ENCODE measurements at regions not wholly inside any gene's neighbourhood (a gene's known extent, or its start where the extent isn't known, plus 50 kb on each side); places are given as distances from the start of the nearest gene placed in this dataset.
"Not testable (repeated sequence)": the region's sequence is repeated elsewhere in the genome, so short reads cannot be mapped to it uniquely, and the experiment has no call there.

DNA sequence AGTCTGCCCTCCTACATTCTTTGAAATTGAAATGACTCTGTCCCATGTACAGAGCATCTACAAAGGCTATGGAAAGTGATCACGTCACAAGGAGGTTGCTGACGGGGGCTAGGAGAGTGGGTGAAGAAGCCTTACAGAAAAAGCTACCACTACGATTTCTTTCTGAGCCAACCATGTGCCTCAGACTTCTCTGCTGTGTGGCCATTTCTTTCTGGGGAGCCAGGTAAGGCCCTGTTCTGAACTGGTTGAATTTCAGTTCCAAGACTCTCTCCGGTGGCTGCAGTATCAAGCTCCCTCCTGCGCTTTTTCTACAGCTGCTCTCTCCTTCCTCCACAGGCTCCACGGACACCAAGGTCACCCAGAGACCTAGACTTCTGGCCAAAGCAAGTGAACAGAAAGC lies 112.5 kb upstream of the PRSS1 start:
- DNase-seq (ENCODE audit: low read depth) = no peak

DNA sequence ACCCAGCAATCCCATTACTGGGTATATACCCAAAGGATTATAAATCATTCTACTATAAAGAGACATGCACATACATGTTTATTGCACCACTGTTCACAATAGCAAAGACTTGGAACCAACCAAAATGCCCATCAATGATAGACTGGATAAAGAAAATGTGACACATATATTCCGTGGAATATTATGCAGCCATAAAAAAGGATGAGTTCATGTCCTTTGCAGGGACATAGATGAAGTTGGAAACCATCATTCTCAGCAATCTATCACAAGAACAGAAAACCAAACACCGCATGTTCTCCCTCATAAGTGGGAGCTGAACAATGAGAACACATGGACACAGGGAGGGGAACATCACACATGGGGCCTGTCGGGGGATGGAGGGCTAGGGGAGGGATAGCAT lies 113.2 kb upstream of the PRSS1 start:
- DNase-seq (ENCODE audit: low read depth) = not testable (repeated sequence)

DNA sequence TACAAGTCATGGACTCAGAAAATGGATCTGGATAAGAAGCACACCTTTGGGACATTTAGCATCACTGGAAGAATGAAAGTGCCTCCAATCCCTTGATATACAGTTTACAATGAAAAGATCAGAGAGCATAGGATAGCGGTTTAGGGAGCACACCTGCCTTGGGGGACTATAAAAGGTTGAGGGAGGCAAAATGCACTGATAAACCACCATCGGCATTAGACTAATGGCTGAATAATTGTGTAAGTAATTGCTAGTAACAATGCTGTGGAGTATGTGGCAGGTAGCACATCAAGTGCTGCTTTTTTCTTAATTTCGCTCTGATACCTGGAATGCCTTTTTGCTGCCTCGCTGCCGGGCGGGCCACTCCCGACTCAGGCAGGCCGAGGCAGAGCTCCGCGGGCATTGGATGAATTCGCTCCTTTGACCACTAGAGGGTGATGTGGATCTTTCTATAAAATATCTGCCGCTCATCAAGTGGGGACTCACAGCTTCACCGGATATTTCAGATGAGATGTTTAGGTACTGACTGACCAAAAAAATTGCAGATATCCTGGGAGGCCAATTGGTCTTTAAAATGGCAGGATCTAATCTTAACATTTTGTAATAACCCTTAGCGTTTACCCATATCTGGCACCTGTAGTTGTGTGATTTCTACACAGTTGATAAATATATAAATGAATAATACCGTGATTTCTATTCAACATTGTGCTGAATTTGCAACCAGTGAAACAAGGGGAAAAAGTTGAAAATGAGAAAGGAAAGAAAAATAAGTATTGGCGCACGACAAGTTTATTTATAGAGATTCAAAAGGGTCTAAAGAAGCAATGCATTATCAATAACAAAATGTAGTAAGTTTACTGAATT lies 116.8 kb upstream of the PRSS1 start:
- DNase-seq (ENCODE audit: low read depth) = peak; percentile 73

DNA sequence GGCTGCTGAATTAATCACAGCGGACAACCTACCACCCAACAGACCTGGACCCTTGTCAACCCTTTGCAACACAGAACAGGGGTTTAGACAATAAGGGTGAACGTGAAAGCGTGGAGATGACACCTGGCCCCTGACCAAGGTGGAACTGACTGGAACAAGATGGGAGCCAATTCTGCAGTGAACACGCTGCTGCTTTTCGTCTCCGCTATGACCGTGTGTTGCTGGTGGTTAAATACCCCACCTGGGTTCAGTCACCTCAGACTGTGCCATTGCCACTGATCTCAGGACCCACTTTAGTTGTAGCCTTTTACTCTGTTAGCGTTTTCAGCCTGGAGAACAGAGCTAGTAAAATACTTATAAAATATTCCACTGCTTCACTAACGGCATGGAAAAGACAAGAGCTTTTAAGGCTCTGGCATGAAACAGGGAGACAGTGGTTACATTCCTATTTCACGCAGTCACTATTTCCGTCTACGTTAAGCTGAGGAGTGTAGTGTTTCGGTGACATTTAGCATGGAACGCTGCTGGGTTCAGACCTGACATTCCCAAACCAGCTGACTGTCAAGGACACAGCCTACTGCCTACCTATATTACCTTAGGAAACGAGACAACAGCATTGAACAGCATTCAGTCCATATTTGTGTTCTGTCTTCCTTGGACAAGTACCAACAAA lies 119.5 kb upstream of the PRSS1 start:
- peak; percentile 61 for DNase-seq (ENCODE audit: low read depth)

DNA sequence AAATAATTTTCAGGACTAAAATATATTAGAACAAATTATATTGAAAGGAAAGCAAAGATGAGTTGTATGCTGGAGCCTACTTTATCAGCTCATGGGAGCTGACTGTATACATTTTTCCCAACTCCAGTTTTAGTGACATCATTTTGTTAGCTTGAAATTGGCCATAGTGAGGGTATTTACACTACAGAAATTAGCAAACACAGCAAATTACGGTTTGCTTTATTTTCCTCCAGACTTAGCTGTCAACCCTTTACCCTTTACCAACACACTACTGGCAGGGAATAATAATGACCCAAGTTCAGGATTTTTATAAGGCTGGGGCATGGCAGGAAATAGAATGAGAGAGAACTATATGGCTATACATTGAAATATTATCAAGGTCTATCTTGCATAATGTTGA lies 120.3 kb upstream of the PRSS1 start:
- no peak for DNase-seq (ENCODE audit: low read depth)

DNA sequence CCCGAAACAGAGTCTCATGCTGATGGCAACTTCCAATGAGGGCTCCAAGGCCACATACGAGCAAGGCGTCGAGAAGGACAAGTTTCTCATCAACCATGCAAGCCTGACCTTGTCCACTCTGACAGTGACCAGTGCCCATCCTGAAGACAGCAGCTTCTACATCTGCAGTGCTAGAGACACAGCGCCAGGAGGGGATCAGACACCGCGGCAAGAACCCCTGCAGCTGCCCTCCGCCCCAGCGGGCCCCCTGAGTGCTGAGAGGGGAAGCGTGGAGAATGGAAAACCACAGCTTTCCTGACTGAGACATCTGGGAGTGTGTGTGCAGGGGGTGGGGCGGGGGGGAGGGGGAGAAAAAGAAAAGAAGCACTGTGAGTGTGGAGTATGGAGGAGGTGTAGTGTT lies 122.0 kb upstream of the PRSS1 start:
- not testable (repeated sequence) for DNase-seq (ENCODE audit: low read depth)

DNA sequence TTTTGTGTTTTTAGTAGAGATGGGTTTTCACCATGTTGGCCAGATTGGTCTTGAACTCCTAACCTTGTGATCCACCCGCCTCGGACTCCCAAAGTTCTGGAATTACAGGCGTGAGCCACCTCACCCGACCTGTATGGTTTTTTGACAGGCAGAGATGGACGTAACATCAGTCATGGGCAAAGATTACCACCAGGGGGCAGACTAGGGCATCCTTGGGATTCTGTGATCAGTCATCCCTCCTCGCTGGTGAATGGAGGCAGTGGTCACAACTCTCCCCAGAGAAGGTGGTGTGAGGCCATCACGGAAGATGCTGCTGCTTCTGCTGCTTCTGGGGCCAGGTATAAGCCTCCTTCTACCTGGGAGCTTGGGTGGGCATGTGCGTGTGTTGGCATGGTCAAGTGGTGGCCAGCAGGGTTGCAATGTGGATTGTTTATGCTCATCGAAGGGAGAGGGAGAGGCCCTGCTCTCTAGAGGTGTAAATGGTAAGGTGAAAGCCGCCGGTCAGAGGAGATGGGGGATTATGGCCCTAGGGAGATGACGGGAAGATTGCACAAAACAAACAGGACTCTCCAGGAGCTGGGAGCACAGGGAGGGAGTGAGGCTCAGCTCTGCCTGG lies 122.7 kb upstream of the PRSS1 start:
- DNase-seq (ENCODE audit: low read depth) = peak; percentile 58

DNA sequence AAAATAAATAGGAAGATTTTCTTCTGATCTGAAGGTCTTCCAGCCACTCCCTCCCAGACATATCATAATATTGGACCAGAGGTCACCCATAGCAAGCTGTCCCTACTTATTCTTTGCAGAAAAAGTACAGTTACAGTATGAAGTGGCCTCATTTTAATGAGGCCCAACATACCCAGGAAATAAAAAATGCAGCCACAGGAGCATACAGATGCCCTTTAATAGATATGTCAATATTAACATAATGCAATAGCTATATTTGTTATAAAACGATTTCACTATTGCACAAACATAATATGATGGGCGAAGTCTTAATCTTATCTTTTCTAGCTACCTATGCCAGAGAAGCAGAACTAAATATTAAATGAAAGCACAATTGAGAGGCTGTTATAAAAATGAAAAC lies 124.1 kb upstream of the PRSS1 start:
- not testable (repeated sequence) for DNase-seq (ENCODE audit: low read depth)

DNA sequence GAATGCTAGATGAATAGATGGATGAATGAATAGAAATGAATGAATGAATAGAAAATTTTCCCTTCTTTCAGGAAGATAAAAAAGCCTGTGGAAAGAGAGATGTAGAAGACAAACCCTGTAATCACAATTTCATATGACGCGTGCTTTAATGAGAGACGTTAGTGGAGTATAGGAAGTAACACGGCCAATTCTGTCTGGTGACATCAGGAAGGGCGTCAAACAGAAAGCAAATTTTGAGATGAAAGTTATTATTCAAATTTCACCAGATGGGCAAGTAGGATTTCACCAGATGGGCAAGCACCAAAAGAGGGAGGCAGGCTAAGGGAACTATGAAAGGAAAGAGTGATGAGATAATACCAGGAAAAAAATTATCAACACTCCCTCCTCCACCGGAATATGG lies 128.9 kb upstream of the PRSS1 start:
- DNase-seq (ENCODE audit: low read depth) = no peak

DNA sequence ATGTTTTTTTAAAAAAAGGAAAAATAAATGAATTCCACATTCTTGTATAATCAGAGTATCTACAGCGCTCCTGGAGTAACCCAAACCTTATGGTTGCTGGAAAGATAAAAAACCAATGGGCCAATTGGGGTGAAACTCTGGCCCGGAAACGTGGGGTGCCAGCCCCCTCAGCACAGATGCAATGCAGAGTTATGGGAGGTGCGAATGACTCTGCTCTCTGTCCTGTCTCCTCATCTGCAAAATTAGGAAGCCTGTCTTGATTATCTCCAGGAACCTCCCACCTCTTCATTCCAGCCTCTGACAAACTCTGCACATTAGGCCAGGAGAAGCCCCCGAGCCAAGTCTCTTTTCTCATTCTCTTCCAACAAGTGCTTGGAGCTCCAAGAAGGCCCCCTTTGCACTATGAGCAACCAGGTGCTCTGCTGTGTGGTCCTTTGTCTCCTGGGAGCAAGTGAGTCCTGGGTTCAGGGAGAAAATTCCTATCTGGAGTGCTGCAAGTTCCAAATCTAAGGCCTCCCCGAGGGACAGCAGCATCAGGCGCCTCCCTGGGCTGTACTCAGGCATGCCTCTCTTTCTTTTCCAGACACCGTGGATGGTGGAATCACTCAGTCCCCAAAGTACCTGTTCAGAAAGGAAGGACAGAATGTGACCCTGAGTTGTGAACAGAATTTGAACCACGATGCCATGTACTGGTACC lies 130.5 kb upstream of the PRSS1 start:
- DNase-seq (ENCODE audit: low read depth) = no peak

DNA sequence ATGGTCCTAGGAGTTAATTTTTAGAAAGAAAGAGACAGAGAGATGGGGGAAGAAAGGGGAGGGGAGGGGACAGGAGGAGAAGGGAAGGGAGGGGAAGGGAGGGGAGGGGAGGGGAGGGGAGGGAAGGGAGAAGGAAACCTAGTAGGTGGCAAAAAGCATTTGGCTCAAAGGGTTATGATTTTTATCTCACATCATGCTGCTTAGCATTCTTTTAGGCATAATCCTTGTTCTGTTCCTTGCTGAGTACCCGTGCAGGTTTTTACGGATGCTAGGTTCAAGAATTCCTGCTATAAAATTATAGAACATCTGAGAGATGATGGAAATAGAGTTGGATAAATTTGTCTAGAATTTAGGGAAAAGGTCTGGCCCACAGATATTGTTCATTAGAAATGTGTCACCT lies 132.4 kb upstream of the PRSS1 start:
- DNase-seq (ENCODE audit: low read depth) = no peak

DNA sequence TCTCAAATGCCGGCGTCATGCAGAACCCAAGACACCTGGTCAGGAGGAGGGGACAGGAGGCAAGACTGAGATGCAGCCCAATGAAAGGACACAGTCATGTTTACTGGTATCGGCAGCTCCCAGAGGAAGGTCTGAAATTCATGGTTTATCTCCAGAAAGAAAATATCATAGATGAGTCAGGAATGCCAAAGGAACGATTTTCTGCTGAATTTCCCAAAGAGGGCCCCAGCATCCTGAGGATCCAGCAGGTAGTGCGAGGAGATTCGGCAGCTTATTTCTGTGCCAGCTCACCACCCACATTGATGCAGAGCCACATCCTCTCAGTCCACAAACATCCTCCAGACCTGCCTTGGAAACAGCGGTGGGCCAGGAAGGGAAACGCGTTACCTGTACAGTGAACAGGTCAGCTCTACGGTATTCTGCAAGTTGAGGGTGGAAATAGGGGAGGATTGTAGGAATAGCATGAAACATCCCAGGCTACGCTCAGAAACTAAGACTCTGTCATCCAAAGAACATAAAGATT lies 133.1 kb upstream of the PRSS1 start:
- DNase-seq (ENCODE audit: low read depth) = no peak

DNA sequence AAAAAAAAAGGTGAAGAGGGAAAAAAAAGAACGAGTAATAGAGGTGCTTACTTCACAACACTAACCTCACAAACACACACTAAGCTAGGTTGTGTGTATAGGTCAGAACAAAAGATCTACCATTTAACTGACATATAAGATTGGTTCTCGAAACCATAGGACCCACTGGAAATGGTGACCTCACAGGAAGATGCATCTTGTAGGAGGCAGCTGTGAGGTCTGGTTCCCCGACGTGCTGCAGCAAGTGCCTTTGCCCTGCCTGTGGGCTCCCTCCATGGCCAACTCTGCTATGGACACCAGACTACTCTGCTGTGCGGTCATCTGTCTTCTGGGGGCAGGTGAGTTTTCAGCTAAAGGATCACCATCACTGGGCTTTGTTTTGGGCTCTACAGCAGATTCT lies 133.8 kb upstream of the PRSS1 start:
- no peak for DNase-seq (ENCODE audit: low read depth)

DNA sequence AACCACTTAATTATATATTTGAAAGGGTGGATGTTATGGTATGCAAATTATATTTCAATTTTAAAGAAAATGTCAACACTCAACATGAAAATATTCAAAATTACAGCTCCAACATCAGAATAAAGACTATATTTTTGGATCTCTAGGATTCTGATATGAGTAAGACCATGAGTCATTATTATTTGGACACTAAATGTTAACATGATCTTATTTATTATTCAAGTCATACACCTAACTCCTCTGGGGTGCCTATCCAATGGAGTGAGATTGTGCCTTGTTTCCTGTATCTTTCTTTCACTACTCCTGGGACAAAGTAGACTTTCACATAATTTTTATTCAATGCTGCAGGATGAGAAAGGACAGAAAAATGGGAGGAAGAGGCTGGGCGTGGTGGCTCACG lies 135.2 kb upstream of the PRSS1 start:
- peak; percentile 54 for DNase-seq (ENCODE audit: low read depth)

DNA sequence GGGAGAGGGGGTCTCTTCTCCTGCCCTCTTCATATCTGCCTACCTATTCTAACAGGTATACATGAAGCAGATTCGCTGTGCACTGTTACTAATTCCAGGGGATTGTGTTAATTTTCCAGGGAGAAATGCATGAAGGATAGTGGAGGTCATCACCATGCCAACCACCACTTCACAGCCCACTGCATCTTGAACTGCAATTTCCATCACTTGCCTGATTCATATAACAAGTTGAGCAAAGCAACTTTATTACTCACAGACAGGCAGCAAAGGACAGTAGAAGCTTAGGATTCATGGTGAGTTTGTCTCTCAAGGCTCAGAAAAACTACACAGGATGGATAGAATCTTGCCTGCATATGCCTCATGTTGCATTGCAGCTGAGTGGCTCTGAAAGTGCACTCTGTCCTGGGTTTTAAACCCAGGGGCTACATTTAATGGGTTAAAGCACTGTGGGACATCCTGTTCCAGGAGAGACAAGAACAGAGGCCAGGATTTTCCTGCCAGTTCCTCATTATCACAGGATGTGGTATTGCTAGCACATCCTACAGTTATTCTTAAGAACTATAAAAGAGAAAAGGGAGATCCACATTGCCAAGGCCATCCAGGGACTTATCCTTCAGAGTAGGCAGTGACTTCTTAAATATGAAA lies 136.9 kb upstream of the PRSS1 start:
- DNase-seq (ENCODE audit: low read depth) = peak; percentile 57

DNA sequence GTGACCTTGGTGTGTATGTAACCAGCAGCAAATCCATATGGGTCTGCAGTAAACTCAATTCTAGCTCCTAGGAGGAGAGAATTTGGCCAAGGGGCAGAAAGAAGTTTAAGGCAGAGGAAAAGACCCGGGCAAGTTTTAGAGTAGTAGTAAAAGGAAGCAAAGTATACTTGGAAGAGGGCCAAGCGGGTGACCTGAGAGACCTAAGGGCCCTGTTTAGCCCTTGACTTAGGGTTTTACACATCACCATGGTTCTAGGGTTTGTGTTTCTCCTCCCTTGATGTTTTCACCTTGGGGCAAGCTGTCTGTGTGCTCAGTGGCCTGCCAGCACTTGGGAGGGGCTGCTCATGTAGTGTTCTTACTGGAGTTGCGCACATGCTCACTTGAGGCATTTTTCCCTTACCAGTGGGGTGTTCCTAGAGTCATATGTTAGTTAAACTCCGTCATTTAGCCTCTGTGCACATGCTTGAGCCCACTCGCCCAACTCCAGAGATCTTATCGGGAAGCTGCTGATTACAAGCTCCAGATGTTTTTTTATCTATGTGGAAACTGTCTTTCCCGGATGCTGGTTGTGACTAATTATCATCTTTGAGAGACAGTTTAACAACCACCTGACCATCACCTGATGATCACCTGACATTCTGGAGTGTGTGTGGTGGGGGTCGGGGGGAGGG lies 137.6 kb upstream of the PRSS1 start:
- no peak for DNase-seq (ENCODE audit: low read depth)

DNA sequence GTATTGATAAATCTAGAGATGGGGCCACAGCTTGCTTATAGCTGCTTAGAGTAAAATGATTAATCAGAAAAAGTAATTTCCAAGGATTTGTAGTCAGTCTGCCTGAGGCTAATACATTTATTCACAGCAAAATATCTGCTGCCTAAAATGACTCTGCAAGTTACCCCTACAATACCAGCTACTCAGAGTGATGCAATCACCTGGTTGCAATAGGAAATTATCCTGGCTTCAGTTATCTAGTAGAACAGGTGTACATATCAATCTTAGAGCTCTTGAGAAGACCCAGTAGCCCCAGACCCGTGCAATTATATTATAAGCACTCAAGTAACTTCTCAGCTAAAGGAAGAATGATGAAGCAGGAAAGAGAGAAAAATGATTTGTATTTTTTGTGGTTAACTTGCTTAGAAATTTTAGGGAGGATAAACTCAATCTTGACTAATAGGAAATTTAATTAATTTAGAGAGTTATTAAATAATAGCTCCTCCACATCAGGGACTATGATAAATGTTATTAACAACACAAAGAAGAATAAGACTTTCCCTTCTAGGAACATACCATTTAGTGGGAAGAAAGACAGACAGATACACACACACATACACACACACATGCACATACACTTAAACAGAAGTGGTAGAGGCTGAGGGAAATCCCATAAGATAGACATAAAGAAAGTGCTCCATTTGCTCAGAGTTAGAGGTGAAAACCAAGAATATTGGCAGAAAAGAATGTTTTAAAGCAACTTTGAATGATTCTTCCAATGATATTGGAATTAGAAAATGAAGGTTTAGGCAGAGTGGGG lies 140.4 kb upstream of the PRSS1 start:
- no peak for DNase-seq (ENCODE audit: low read depth)

DNA sequence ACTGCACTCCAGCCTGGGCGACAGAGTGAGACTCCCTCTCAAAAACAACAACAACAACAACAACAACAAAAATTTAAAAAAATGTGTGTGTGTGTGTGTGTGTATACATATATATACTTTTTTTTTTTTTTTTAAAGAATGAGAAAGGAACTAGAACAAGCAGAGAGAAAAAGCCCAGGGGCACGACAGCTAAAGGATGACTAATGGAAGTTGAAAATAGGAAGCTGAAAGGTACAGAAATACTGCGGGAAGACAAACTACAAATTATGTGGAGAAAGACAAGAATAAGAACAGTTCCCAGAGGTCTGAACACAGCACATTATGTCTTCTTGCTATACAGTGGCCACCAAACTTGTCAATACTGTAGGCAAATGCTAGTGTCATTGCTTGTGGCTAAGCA lies 141.9 kb upstream of the PRSS1 start:
- peak; percentile 52 for DNase-seq (ENCODE audit: low read depth)

DNA sequence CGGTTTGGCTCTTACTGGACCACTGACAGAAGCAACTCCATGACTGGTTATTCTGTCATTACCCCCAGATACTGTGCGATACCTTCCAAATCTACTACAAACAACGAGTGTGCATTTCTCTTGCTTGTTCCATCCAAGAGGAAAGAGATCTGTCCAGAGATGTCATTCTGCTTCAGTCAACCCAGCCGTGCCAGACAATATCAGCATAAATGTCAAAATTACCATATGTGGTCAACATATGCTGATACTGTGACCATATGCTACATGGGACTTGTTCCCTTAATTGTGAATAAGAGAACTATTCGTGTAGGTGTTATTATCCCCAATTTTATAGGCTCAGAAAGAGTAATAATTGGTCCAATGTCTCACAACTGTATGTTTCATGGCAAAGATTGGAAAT lies 143.2 kb upstream of the PRSS1 start:
- no peak for DNase-seq (ENCODE audit: low read depth)

DNA sequence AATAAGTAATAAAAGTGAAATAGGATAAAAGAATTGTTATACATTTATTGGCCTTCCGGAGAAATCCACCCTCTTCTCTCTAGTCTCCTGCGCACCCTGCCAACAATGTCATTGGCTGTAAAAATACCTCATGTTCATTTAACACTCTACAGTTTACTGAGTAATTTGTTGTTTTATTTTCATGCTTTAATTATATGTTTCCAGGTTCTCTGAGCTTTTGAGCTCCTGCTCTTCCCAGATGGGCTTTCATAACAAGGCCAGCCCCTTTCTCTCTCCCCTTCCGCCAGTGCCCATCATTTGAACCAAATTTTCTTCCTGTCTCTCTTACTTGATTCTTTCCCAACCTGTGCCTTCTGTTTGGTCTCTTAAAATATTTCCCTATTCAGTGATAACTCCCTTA lies 144.6 kb upstream of the PRSS1 start:
- DNase-seq (ENCODE audit: low read depth) = no peak
